Activated T-cell treated with anti-CD3 and anti-CD28 coated beads, Interleukin-2, amount 50 U/mL, for 1 hour (primary cell): ENCODE measurements at regions not wholly inside any gene's neighbourhood (a gene's known extent, or its start where the extent isn't known, plus 50 kb on each side); places are given as distances from the start of the nearest gene placed in this dataset.
"Not testable (repeated sequence)": the region's sequence is repeated elsewhere in the genome, so short reads cannot be mapped to it uniquely, and the experiment has no call there.

Experiments used
- DNase-seq: peaks from one replicate; pipeline ENCODE4 v3.0.0-alpha.2; 2020

GRCh38 chr5:27130587-27130986 lies 92.2 kb upstream of the CDH9 start:
- DNase-seq = no peak

GRCh38 chr5:27129926-27130325 lies 91.5 kb upstream of the CDH9 start:
- DNase-seq = no peak

GRCh38 chr5:27125856-27126255 lies 87.5 kb upstream of the CDH9 start:
- DNase-seq = no peak

GRCh38 chr5:27124590-27124989 lies 86.2 kb upstream of the CDH9 start:
- no peak for DNase-seq

GRCh38 chr5:27119736-27120321 lies 81.4 kb upstream of the CDH9 start:
- DNase-seq = not testable (repeated sequence)

GRCh38 chr5:27103486-27103885 lies 65.1 kb upstream of the CDH9 start:
- DNase-seq = no peak

- not testable (repeated sequence) for DNase-seq
Observed at GRCh38 chr5:27095761-27096160, 57.4 kb upstream of the CDH9 start.

GRCh38 chr5:27093279-27093678 lies 54.9 kb upstream of the CDH9 start:
- no peak for DNase-seq

- DNase-seq = no peak
Observed at GRCh38 chr5:27091858-27092257, 53.5 kb upstream of the CDH9 start.

- DNase-seq = not testable (repeated sequence)
Observed at GRCh38 chr5:27088822-27089221, 50.4 kb upstream of the CDH9 start.
